ENCODE measurements at regions not wholly inside any gene's neighbourhood (a gene's known extent, or its start where the extent isn't known, plus 50 kb on each side); places are given as distances from the start of the nearest gene placed in this dataset.

DNA sequence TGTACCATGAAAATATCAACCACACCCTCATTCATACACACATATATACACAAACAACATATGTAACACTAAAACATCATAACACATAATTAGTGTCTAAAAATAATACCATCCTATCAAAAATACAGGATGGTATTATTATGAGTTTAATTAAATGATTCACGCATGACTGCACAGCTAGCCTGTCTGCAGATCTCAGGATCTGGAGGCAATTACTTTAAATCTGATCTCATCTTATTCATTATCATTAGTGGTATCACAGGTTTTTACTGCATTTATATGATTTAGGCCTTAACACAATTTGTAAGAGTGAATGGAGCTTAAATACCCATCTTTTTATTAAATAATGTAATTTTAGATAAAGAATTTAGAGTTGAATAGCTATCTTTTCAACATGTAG, 443.4 kb upstream of the LINC00305 start:
- TF ChIP-seq ZNF274 (IDR thresholded peaks at IDR 0.05; ENCODE audit: low read depth, low read length) (no peak), SUZ12 (IDR thresholded peaks at IDR 0.05; ENCODE audit: extremely low read depth, insufficient read depth, insufficient read length) (no peak), YY1 (IDR thresholded peaks at IDR 0.05; ENCODE audit: insufficient read depth, insufficient read length) (no peak)
- Histone ChIP-seq H3K4me1 (ENCODE audit: insufficient read depth, insufficient read length) (no peaks in the 10 kb centered on the region), H3K9me3 (ENCODE audit: insufficient read depth, low read length) (no peaks in the 10 kb centered on the region)

DNA sequence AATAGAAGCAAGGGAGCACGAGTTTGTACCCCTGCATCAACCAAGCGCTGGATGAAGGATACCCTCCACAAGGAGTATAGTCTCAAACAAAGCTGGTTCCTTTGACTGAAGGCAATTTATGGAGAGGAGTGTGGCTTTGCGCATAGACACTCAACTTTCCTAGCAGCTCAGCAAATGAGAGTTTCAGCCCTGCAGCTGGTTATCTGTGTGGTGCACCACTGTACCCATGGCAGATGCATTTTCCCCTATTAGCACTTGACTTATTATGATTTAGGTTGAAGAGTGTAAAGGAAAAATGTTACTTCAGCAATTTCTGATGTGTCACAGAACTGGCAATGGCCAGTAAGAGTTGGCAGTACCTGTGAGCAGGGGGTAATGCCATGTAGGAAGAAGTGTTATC, 440.1 kb upstream of the LINC00305 start:
- no peak for TF ChIP-seq ZNF274 (IDR thresholded peaks at IDR 0.05; ENCODE audit: low read depth, low read length)
- TF ChIP-seq YY1 (IDR thresholded peaks at IDR 0.05; ENCODE audit: insufficient read depth, insufficient read length), result no peak
- TF ChIP-seq SUZ12 (IDR thresholded peaks at IDR 0.05; ENCODE audit: extremely low read depth, insufficient read depth, insufficient read length), result no peak
- H3K4me3 ChIP-seq (ENCODE audit: insufficient read length, low read depth), result no peak overlapping the region
- no peaks in the 10 kb centered on the region for H3K4me1 ChIP-seq (ENCODE audit: insufficient read depth, insufficient read length)
- H3K36me3 ChIP-seq (ENCODE audit: insufficient read depth, insufficient read length, low read length), result no peaks in the 10 kb centered on the region
- no peak for DNase-seq (ENCODE audit: low read depth, low spot score)
- H3K27me3 ChIP-seq (ENCODE audit: insufficient read depth, insufficient read length), result no peaks in the 10 kb centered on the region
- H3K9ac ChIP-seq (ENCODE audit: insufficient read length, low read depth), result no peak overlapping the region
- no peaks in the 10 kb centered on the region for H3K9me3 ChIP-seq (ENCODE audit: insufficient read depth, low read length)

More for the DNA sequence above, 443.4 kb upstream of the LINC00305 start:
- H3K4me3 ChIP-seq (ENCODE audit: insufficient read length, low read depth), result no peak overlapping the region
- no peak overlapping the region for H3K9ac ChIP-seq (ENCODE audit: insufficient read length, low read depth)
- no peak for DNase-seq (ENCODE audit: low read depth, low spot score)
- no peaks in the 10 kb centered on the region for H3K27me3 ChIP-seq (ENCODE audit: insufficient read depth, insufficient read length)
- H3K36me3 ChIP-seq (ENCODE audit: insufficient read depth, insufficient read length, low read length), result no peaks in the 10 kb centered on the region

DNA sequence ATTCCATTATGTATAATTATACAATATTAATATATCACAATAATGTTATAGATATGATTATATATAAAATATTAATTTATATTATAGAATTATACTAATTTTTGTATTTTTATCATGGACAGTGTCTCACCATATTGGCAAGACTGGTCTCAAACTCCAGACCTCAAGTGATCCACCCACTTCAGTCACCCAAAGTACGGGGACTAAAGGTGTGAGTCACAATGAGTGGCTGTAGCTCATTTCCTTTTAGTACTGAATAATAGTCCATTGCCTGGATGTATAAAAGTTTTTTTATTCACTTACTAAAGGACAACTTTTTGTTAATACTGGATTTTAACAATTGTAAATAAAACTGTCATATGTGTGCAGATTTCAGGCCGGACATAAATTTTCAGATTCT, 417.6 kb upstream of the LINC00305 start:
- Histone ChIP-seq H3K27me3 (ENCODE audit: insufficient read depth, insufficient read length) (no peaks in the 10 kb centered on the region), H3K9me3 (ENCODE audit: insufficient read depth, low read length) (no peaks in the 10 kb centered on the region; the same call in 1 of the 2 replicates), H3K36me3 (ENCODE audit: insufficient read depth, insufficient read length, low read length) (no peaks in the 10 kb centered on the region), H3K4me1 (ENCODE audit: insufficient read depth, insufficient read length) (no peaks in the 10 kb centered on the region), H3K4me3 (ENCODE audit: insufficient read length, low read depth) (no peak overlapping the region), H3K9ac (ENCODE audit: insufficient read length, low read depth) (no peak overlapping the region)
- no peak for DNase-seq (ENCODE audit: low read depth, low spot score)
- no peak for TF ChIP-seq YY1 (IDR thresholded peaks at IDR 0.05; ENCODE audit: insufficient read depth, insufficient read length)

DNA sequence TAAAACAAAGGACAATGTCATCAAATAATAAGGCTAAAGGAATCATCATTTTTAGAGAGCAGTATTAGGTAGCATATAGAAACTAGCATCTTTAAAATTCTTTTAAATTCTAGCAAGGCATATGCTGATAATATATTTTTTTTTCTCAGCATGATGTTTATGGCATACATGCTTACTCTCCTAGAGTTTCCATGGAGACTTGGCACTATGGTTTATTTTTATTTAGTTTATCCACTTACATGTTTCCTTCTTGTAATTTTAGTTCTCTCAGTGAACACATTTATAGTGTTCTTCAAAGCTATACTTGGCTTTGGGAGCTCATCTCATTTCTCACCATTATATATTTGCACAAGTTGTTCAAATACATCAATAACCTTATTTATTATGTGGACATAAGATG, 413.8 kb upstream of the LINC00305 start:
- Histone ChIP-seq H3K9ac (ENCODE audit: insufficient read length, low read depth) (no peak overlapping the region), H3K9me3 (ENCODE audit: insufficient read depth, low read length) (no peaks in the 10 kb centered on the region; the same call in 1 of the 2 replicates), H3K27me3 (ENCODE audit: insufficient read depth, insufficient read length) (no peaks in the 10 kb centered on the region), H3K4me1 (ENCODE audit: insufficient read depth, insufficient read length) (no peaks in the 10 kb centered on the region), H3K36me3 (ENCODE audit: insufficient read depth, insufficient read length, low read length) (no peaks in the 10 kb centered on the region), H3K4me3 (ENCODE audit: insufficient read length, low read depth) (no peak overlapping the region)
- no peak for DNase-seq (ENCODE audit: low read depth, low spot score)
- no peak for TF ChIP-seq YY1 (IDR thresholded peaks at IDR 0.05; ENCODE audit: insufficient read depth, insufficient read length)
- no peak for TF ChIP-seq ZNF274 (IDR thresholded peaks at IDR 0.05; ENCODE audit: low read depth, low read length)
- no peak for TF ChIP-seq SUZ12 (IDR thresholded peaks at IDR 0.05; ENCODE audit: extremely low read depth, insufficient read depth, insufficient read length)

DNA sequence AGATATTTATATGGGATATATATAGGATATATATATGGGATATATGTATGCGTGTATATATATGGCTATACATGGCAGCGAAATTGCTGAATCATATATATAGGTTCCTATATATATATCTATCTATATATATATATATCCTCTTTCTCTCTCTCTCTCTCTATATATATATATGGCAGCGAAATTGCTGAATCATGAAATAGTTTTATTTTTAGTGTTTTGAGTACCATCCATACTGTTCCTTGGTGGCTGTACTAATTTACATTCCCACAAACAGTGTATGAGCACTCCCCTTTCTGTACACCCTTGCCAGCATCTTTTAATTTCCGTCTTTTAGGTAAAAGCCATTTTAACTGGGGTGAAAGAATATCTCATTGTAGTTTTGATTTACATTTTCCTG, 397.6 kb upstream of the LINC00305 start:
- TF ChIP-seq SUZ12 (IDR thresholded peaks at IDR 0.05; ENCODE audit: extremely low read depth, insufficient read depth, insufficient read length) (no peak), YY1 (IDR thresholded peaks at IDR 0.05; ENCODE audit: insufficient read depth, insufficient read length) (no peak), ZNF274 (IDR thresholded peaks at IDR 0.05; ENCODE audit: low read depth, low read length) (no peak)
- Histone ChIP-seq H3K4me3 (ENCODE audit: insufficient read length, low read depth) (no peak overlapping the region), H3K4me1 (ENCODE audit: insufficient read depth, insufficient read length) (no peaks in the 10 kb centered on the region), H3K27me3 (ENCODE audit: insufficient read depth, insufficient read length) (no peaks in the 10 kb centered on the region), H3K36me3 (ENCODE audit: insufficient read depth, insufficient read length, low read length) (no peaks in the 10 kb centered on the region), H3K9me3 (ENCODE audit: insufficient read depth, low read length) (no peaks in the 10 kb centered on the region), H3K9ac (ENCODE audit: insufficient read length, low read depth) (no peak overlapping the region)
- DNase-seq (ENCODE audit: low read depth, low spot score), result no peak

DNA sequence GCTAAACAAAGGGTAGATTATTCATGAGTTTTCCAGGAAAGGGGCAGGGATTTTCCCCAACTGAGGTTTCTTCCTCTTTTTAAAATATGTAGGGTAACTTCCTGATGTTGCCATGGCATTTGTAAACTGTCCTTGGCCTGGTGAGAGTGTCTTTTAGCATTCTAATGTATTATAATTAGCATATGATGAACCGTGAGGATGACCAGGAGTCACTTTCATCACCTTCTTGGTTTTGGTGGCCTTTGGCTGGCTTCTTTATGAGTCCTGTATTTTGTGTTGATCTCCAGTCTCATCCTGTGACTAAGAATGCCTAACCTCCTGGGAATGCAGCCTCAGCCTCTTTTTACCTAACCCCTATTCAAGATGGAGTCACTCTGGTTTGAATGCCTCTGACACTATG, 391.0 kb upstream of the LINC00305 start:
- no peak overlapping the region for H3K9ac ChIP-seq (ENCODE audit: insufficient read length, low read depth)
- no peak overlapping the region for H3K4me3 ChIP-seq (ENCODE audit: insufficient read length, low read depth)
- H3K4me1 ChIP-seq (ENCODE audit: insufficient read depth, insufficient read length), result no peaks in the 10 kb centered on the region
- H3K9me3 ChIP-seq (ENCODE audit: insufficient read depth, low read length), result no peaks in the 10 kb centered on the region
- no peak for DNase-seq (ENCODE audit: low read depth, low spot score)
- no peaks in the 10 kb centered on the region for H3K36me3 ChIP-seq (ENCODE audit: insufficient read depth, insufficient read length, low read length)
- no peak for TF ChIP-seq SUZ12 (IDR thresholded peaks at IDR 0.05; ENCODE audit: extremely low read depth, insufficient read depth, insufficient read length)
- no peak for TF ChIP-seq ZNF274 (IDR thresholded peaks at IDR 0.05; ENCODE audit: low read depth, low read length)
- TF ChIP-seq YY1 (IDR thresholded peaks at IDR 0.05; ENCODE audit: insufficient read depth, insufficient read length), result no peak
- H3K27me3 ChIP-seq (ENCODE audit: insufficient read depth, insufficient read length), result no peaks in the 10 kb centered on the region

DNA sequence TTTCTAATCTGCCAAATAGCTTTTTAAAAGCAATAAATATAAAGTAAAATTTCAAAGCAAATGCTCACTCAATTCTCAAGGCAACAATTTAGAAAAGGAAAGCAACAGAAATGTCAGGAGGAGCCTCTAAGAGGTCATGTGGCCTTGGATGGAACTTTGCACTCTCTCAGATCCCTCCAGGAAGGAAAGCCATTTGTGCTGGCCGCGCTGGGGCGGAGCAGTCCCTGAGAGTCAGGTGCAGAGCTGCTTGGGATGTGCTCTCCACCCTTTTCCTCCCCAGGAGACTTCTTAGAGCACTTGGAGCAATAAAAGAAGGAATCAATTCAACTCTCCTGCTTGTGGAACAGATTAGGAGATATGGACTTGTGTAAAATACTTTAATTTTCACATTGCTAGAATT, 379.8 kb upstream of the LINC00305 start:
- H3K9ac ChIP-seq (ENCODE audit: insufficient read length, low read depth), result no peak overlapping the region
- H3K4me3 ChIP-seq (ENCODE audit: insufficient read length, low read depth), result no peak overlapping the region
- no peaks in the 10 kb centered on the region for H3K36me3 ChIP-seq (ENCODE audit: insufficient read depth, insufficient read length, low read length)
- DNase-seq (ENCODE audit: low read depth, low spot score), result no peak
- no peaks in the 10 kb centered on the region for H3K4me1 ChIP-seq (ENCODE audit: insufficient read depth, insufficient read length)
- H3K27me3 ChIP-seq (ENCODE audit: insufficient read depth, insufficient read length), result no peaks in the 10 kb centered on the region
- no peaks in the 10 kb centered on the region for H3K9me3 ChIP-seq (ENCODE audit: insufficient read depth, low read length)
- TF ChIP-seq SUZ12 (IDR thresholded peaks at IDR 0.05; ENCODE audit: extremely low read depth, insufficient read depth, insufficient read length), result no peak
- TF ChIP-seq YY1 (IDR thresholded peaks at IDR 0.05; ENCODE audit: insufficient read depth, insufficient read length), result no peak
- no peak for TF ChIP-seq ZNF274 (IDR thresholded peaks at IDR 0.05; ENCODE audit: low read depth, low read length)

DNA sequence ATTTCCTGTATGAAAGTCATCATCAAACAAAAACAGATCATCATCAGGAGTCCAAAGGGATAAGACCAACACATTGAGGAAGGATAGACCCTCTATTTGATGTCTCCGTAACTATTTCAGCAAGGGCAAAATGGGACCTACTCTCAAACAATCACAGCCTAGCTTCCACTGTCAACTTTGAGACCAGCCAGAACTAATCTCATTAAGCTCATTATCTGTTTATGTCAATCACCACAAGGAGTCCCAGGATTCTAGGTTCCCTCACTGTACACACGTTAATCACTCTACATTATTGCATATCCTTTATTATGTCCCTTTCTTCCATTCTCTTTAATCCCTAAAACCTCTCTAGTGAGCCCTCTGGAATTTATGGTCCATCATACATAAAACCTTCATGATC, 370.3 kb upstream of the LINC00305 start:
- no peak overlapping the region for H3K4me3 ChIP-seq (ENCODE audit: insufficient read length, low read depth)
- no peaks in the 10 kb centered on the region for H3K36me3 ChIP-seq (ENCODE audit: insufficient read depth, insufficient read length, low read length)
- no peaks in the 10 kb centered on the region for H3K9me3 ChIP-seq (ENCODE audit: insufficient read depth, low read length)
- no peaks in the 10 kb centered on the region for H3K27me3 ChIP-seq (ENCODE audit: insufficient read depth, insufficient read length)
- TF ChIP-seq SUZ12 (IDR thresholded peaks at IDR 0.05; ENCODE audit: extremely low read depth, insufficient read depth, insufficient read length), result no peak
- DNase-seq (ENCODE audit: low read depth, low spot score), result no peak
- H3K9ac ChIP-seq (ENCODE audit: insufficient read length, low read depth), result no peak overlapping the region
- H3K4me1 ChIP-seq (ENCODE audit: insufficient read depth, insufficient read length), result no peaks in the 10 kb centered on the region
